Prostate gland (tissue), 2 donors: ENCODE measurements at regions not wholly inside any gene's neighbourhood (a gene's known extent, or its start where the extent isn't known, plus 50 kb on each side); places are given as distances from the start of the nearest gene placed in this dataset.
"Not testable (repeated sequence)": the region's sequence is repeated elsewhere in the genome, so short reads cannot be mapped to it uniquely, and the experiment has no call there.

ENCODE experiments used
- POLR2A ChIP-seq: fragments of 450-650 bp; IDR thresholded peaks from one replicate; pipeline ENCODE4 v1.6.1; 2016; ENCODE audit warnings: antibody characterized with exemption, mild to moderate bottlenecking
- POLR2AphosphoS5 ChIP-seq: sonication (generic); formaldehyde crosslinking; IDR thresholded peaks from one replicate; pipeline ENCODE4 v1.6.1; 2017; ENCODE audit warnings: antibody characterized with exemption
- TF ChIP-seq, protein P1 (sequence below), 4 experiments: fragments of 200-600 bp in 2 of 4; fragments of 450-650 bp in 2 of 4; sonication (generic) in 2 of 4; IDR thresholded peaks; 1 replicate in 3 of 4; 2 replicates in 1 of 4; pipeline ENCODE4 v1.5.1; 2016 to 2019; ENCODE audit warnings: antibody characterized with exemption in 4 of 4, mild to moderate bottlenecking in 2 of 4, moderate library complexity in 2 of 4

DNA sequence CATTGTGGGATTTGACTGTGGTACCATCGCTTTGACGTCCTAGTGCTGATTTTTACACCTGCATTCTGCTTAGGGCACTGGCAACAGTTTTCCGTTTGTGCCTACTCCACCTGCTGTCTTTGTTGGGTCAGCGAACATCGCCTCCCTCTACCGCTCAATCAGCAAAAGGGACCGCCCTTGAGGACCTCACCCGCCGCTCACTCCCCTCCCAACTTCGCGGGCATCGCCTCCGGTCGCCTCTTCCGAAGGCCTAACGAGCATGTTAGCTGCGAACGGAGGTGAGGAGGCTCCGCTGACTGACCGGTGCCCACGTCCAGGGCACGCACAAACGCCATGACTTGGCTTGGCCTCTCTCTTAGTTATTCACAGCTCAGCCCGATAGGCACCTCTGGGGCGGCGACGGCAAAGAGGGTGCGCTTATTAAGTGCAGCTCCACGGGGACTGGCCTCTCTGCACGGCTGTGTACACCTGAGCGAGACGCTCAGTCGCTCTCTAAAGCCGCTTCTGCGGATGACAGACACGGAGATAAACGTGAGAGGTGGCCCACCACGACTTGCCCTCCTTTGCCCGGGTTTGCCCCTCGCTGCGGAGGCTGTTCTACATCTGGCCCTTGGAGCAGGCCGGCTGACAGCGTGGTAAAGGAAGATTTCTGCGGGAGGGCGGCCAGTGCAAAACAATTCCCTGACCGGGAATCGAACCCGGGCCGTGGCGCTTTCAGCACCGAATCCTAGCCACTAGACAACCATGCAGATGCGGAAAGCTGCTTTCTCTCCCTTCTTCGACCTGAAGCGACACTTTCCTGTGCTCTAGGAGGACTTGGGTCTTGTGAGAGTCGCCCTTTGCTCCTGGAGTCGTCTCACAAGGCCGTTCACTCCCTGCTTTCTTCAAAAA is 179.5 kb downstream of the FAM72C start:
- TF ChIP-seq, protein P1, sequence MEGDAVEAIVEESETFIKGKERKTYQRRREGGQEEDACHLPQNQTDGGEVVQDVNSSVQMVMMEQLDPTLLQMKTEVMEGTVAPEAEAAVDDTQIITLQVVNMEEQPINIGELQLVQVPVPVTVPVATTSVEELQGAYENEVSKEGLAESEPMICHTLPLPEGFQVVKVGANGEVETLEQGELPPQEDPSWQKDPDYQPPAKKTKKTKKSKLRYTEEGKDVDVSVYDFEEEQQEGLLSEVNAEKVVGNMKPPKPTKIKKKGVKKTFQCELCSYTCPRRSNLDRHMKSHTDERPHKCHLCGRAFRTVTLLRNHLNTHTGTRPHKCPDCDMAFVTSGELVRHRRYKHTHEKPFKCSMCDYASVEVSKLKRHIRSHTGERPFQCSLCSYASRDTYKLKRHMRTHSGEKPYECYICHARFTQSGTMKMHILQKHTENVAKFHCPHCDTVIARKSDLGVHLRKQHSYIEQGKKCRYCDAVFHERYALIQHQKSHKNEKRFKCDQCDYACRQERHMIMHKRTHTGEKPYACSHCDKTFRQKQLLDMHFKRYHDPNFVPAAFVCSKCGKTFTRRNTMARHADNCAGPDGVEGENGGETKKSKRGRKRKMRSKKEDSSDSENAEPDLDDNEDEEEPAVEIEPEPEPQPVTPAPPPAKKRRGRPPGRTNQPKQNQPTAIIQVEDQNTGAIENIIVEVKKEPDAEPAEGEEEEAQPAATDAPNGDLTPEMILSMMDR (IDR thresholded peaks at IDR 0.05): not testable (repeated sequence)
- TF ChIP-seq POLR2AphosphoS5, POLR2A: not testable (repeated sequence)
